Endothelial cell of umbilical vein (primary cell): ENCODE measurements at regions not wholly inside any gene's neighbourhood (a gene's known extent, or its start where the extent isn't known, plus 50 kb on each side); places are given as distances from the start of the nearest gene placed in this dataset.

Experiments used
- BruUV-seq: library from RNA; stranded (reverse); fragments of 400-500 nt; replicated peaks from 2 replicates; lab custom pipeline; 2021; lab: Mats Ljungman, UMichigan
- CTCF ChIA-PET: fragments of 300-600, 350-600 bp; sonication (Branson Sonifier 250); formaldehyde crosslinking; loops from one replicate; lab custom pipeline; 2021; ENCODE audit warnings: antibody characterized with exemption, inconsistent platforms; lab: Charles Lee
- POLR2A ChIA-PET: fragments of 300-600, 350-600 bp; sonication (Branson Sonifier 250); formaldehyde crosslinking; loops from one replicate; lab custom pipeline; 2021; ENCODE audit warnings: antibody characterized with exemption, inconsistent platforms; lab: Charles Lee
- DNase-seq: peaks from one replicate; pipeline ENCODE4 v3.0.0-alpha.2; 2011; ENCODE audit warnings: low read depth, low spot score
- FAIRE-seq: peaks from 2 replicates; lab custom pipeline; 2011; peaks lifted over from hg19 to GRCh38; lab: Jason Lieb, UNC
- H2AFZ ChIP-seq: 2 replicates; pipeline ENCODE4 v1.6.0; 2012; ENCODE audit warnings: low read depth, low read length, control low read depth, inconsistent platforms
- H3K27ac ChIP-seq: 2 replicates; pipeline ENCODE4 v1.5.1; 2011; ENCODE audit warnings: low read depth, mild to moderate bottlenecking, control low read depth, low read length, moderate library complexity; ENCODE audit not compliant: insufficient read depth
- H3K27me3 ChIP-seq, 2 experiments: 2 replicates each; pipeline versions ENCODE4 v1.6.0 to v1.6.1; 2011; ENCODE audit warnings: low read length in 2 of 2, mixed read lengths in 1 of 2; ENCODE audit not compliant: control insufficient read depth in 2 of 2, insufficient read depth in 2 of 2
- H3K36me3 ChIP-seq, 2 experiments: 2 replicates in 1 of 2; 3 replicates in 1 of 2; pipeline ENCODE4 v1.5.1; 2011; ENCODE audit warnings: low read length in 2 of 2, mild to moderate bottlenecking in 1 of 2, moderate library complexity in 1 of 2; ENCODE audit not compliant: control insufficient read depth in 2 of 2, insufficient read depth in 2 of 2; ENCODE audit errors: extremely low read depth in 1 of 2
- H3K4me1 ChIP-seq: 3 replicates; pipeline ENCODE4 v1.5.1; 2011; ENCODE audit warnings: mild to moderate bottlenecking, low read length; ENCODE audit not compliant: control insufficient read depth, insufficient read depth; ENCODE audit errors: extremely low read depth
- H3K4me2 ChIP-seq: 2 replicates; pipeline ENCODE4 v1.6.1; 2011; ENCODE audit warnings: low read length, control low read depth, mixed read lengths; ENCODE audit not compliant: insufficient read depth
- H3K4me3 ChIP-seq, 3 experiments: fragments of 200-600 bp in 1 of 3; sonication (generic), shearing (Covaris generic) in 1 of 3; replicated peaks in 1 of 3; 2 replicates each; pipeline ENCODE4 v1.5.1; 2011 to 2016; ENCODE audit warnings: control low read depth in 3 of 3, low read length in 3 of 3, mild to moderate bottlenecking in 2 of 3, inconsistent platforms in 1 of 3, low read depth in 1 of 3, moderate library complexity in 1 of 3; ENCODE audit not compliant: insufficient read depth in 1 of 3
- H3K79me2 ChIP-seq: 2 replicates; pipeline ENCODE4 v1.6.0; 2012; ENCODE audit warnings: low read length, inconsistent platforms; ENCODE audit not compliant: control insufficient read depth, insufficient read depth
- H3K9ac ChIP-seq: replicated peaks from 2 replicates; pipeline ENCODE3; 2011; ENCODE audit warnings: low read length, control low read depth; ENCODE audit not compliant: insufficient read depth; ENCODE audit errors: extremely low read depth
- H3K9me1 ChIP-seq: replicated peaks from 3 replicates; pipeline ENCODE4 v1.6.0; 2011; ENCODE audit warnings: mild to moderate bottlenecking, low read length; ENCODE audit not compliant: control insufficient read depth, insufficient read depth; ENCODE audit errors: extremely low read depth
- H3K9me3 ChIP-seq: replicated peaks from 2 replicates; pipeline ENCODE4 v1.5.1; 2012; ENCODE audit warnings: low read length, inconsistent platforms; ENCODE audit not compliant: control insufficient read depth, insufficient read depth
- H4K20me1 ChIP-seq: replicated peaks from 2 replicates; pipeline ENCODE3; 2011; ENCODE audit warnings: mild to moderate bottlenecking, low read length; ENCODE audit not compliant: control insufficient read depth, insufficient read depth; ENCODE audit errors: extremely low read depth
- EZH2 ChIP-seq: IDR thresholded peaks from 2 replicates; pipeline ENCODE4 v1.6.1; 2012; ENCODE audit warnings: borderline replicate concordance, low read depth, mild to moderate bottlenecking, moderate library complexity, low read length, inconsistent platforms; ENCODE audit not compliant: severe bottlenecking
- FOS ChIP-seq: IDR thresholded peaks from 2 replicates; pipeline ENCODE4 v1.6.1; 2011; ENCODE audit warnings: mild to moderate bottlenecking, low read length, moderate library complexity, borderline replicate concordance; ENCODE audit not compliant: insufficient read depth
- GATA2 ChIP-seq: IDR thresholded peaks from 2 replicates; pipeline ENCODE4 v1.7.0; 2011; ENCODE audit warnings: low read depth, mild to moderate bottlenecking, moderate library complexity, mixed read lengths, low read length; ENCODE audit not compliant: insufficient read length, insufficient read depth
- JUN ChIP-seq: IDR thresholded peaks from 2 replicates; pipeline ENCODE4 v1.6.1; 2011; ENCODE audit warnings: borderline replicate concordance, low read depth; ENCODE audit not compliant: insufficient read length, insufficient read depth
- MYC ChIP-seq: IDR thresholded peaks from one replicate; pipeline ENCODE4 v1.6.1; 2011; ENCODE audit warnings: mild to moderate bottlenecking, low read depth, low read length
- POLR2A ChIP-seq: IDR thresholded peaks from 2 replicates; pipeline ENCODE4 v1.6.1; 2012; ENCODE audit warnings: low read depth, mild to moderate bottlenecking, control low read depth, low read length
- POLR2AphosphoS5 ChIP-seq: IDR thresholded peaks from 2 replicates; pipeline ENCODE4 v1.6.1; 2012; ENCODE audit warnings: low read depth, mild to moderate bottlenecking, control low read depth, low read length, moderate library complexity; ENCODE audit not compliant: insufficient read depth
- dilution Hi-C: fragments of 300-500 bp; cut with MboI; formaldehyde crosslinking; loops from one replicate; pipeline ENCODE4 v1.15.0; 2019; ENCODE audit warnings: low sequenced_read_pairs; ENCODE audit not compliant: extremely low pct_ligation_motif_present
- intact Hi-C: fragments of 100-400 bp; cut with micrococcal nuclease; formaldehyde crosslinking; loops from one replicate; pipeline ENCODE4 v1.10.0; 2022
- TF ChIP-seq, protein P1 (sequence below): IDR thresholded peaks from 2 replicates; pipeline ENCODE4 v1.6.1; 2011; ENCODE audit not compliant: insufficient read depth, insufficient read length
- TF ChIP-seq, protein P2 (sequence below), 2 donors: IDR thresholded peaks; 1 replicate in 1 of 2; 2 replicates in 1 of 2; pipeline ENCODE4 v1.5.1; 2011; ENCODE audit warnings: low read length in 2 of 2, mild to moderate bottlenecking in 2 of 2, moderate library complexity in 2 of 2, control low read depth in 1 of 2, inconsistent platforms in 1 of 2, low read depth in 1 of 2; ENCODE audit not compliant: insufficient read depth in 1 of 2; ENCODE audit errors: extremely low read depth in 1 of 2

DNA sequence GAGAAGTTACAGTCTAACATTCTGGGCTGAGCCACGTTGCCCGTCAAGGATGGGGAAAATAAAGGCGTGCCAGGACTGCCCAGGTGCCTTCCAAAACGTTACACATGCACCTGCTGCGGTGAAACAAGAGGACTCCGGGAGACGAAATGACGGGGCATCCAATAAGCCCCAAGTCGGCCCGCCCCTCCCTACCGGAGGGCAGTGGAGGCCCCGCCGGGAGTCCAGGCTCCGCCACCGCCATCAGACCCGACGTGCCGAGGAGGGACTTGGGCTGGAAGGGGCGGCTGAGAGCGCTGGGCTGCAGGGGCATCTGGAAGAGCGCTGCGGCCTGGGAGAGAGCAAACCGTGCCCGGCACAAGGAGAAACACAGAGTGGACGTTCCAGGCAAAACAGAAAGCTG lies 112.5 kb upstream of the GPC1 start:
- ChIA-PET POLR2A (no interaction called here), CTCF (no interaction called here)
- Histone ChIP-seq H3K9me1 (no peaks in the 10 kb centered on the region), H3K27ac (no peak overlapping the region), H3K4me2 (no peak overlapping the region), H2AFZ (no peak overlapping the region), H3K4me1 (peaks cover 10% of the 10 kb centered on the region), H4K20me1 (no peaks in the 10 kb centered on the region), H3K27me3 (no peaks in the 10 kb centered on the region), H3K79me2 (no peaks in the 10 kb centered on the region), H3K9me3 (no peaks in the 10 kb centered on the region), H3K4me3 (no peak overlapping the region), H3K9ac (no peak overlapping the region), H3K36me3 (no peaks in the 10 kb centered on the region)
- intact Hi-C loops (no loop called here), dilution Hi-C loops (no loop called here)
- DNase-seq (no peak), FAIRE-seq (no peak)
- no peak for TF ChIP-seq POLR2AphosphoS5
- TF ChIP-seq EZH2: no peak
- no peak for TF ChIP-seq POLR2A
- no peak for TF ChIP-seq GATA2
- no peak for TF ChIP-seq JUN
- TF ChIP-seq, protein P1, sequence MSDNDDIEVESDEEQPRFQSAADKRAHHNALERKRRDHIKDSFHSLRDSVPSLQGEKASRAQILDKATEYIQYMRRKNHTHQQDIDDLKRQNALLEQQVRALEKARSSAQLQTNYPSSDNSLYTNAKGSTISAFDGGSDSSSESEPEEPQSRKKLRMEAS: no peak
- TF ChIP-seq MYC: no peak
- no peak for TF ChIP-seq FOS
- TF ChIP-seq, protein P2, sequence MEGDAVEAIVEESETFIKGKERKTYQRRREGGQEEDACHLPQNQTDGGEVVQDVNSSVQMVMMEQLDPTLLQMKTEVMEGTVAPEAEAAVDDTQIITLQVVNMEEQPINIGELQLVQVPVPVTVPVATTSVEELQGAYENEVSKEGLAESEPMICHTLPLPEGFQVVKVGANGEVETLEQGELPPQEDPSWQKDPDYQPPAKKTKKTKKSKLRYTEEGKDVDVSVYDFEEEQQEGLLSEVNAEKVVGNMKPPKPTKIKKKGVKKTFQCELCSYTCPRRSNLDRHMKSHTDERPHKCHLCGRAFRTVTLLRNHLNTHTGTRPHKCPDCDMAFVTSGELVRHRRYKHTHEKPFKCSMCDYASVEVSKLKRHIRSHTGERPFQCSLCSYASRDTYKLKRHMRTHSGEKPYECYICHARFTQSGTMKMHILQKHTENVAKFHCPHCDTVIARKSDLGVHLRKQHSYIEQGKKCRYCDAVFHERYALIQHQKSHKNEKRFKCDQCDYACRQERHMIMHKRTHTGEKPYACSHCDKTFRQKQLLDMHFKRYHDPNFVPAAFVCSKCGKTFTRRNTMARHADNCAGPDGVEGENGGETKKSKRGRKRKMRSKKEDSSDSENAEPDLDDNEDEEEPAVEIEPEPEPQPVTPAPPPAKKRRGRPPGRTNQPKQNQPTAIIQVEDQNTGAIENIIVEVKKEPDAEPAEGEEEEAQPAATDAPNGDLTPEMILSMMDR (IDR thresholded peaks at IDR 0.05; ENCODE audit: extremely low read depth in 1 of 2, insufficient read depth in 1 of 2, low read depth in 1 of 2, low read length in 2 of 2): no peak
- BruUV-seq: no TSS peak
